K562 (cell line): ENCODE measurements at regions not wholly inside any gene's neighbourhood (a gene's known extent, or its start where the extent isn't known, plus 50 kb on each side); places are given as distances from the start of the nearest gene placed in this dataset.

Experiments used
- CEBPZ ChIP-seq: fragments of 150-350 bp; IDR thresholded peaks from 2 replicates; pipeline ENCODE4 v1.6.1; 2014; ENCODE audit warnings: low read depth, mild to moderate bottlenecking, low read length, borderline replicate concordance
- GATAD2A ChIP-seq: fragments of 450-650 bp; IDR thresholded peaks from 2 replicates; pipeline ENCODE4 v1.6.1; 2017
- NCOR1 ChIP-seq: fragments of 450-650 bp; IDR thresholded peaks from 2 replicates; pipeline ENCODE4 v1.6.1; 2016; ENCODE audit warnings: mild to moderate bottlenecking, moderate library complexity
- SRF ChIP-seq, 2 experiments: fragments of 250-450, 450-650 bp in 1 of 2; sonication (Bioruptor Pico) in 1 of 2; sonication (generic) in 1 of 2; formaldehyde crosslinking; IDR thresholded peaks; 2 replicates each; pipeline versions ENCODE4 v1.5.0 to v1.5.1; 2020 to 2022; ENCODE audit warnings: mild to moderate bottlenecking in 1 of 2, missing genetic modification reagents in 1 of 2
- TF ChIP-seq, protein P1 (sequence below): fragments of 450-650 bp; IDR thresholded peaks from 2 replicates; pipeline ENCODE4 v1.6.1; 2017; ENCODE audit warnings: antibody characterized with exemption, mild to moderate bottlenecking
- TF ChIP-seq, protein P2 (sequence below): sonication (generic); formaldehyde crosslinking; IDR thresholded peaks from 2 replicates; pipeline ENCODE4 v1.8.1; 2023; ENCODE audit warnings: mild to moderate bottlenecking, missing genetic modification reagents
- TF ChIP-seq, protein P3 (sequence below): fragments of 450-650 bp; conservative IDR thresholded peaks from 2 replicates; pipeline ENCODE4 v1.6.1; 2016; ENCODE audit warnings: missing genetic modification characterization, low read depth, mild to moderate bottlenecking, control low read depth, missing compliant biosample characterization

DNA sequence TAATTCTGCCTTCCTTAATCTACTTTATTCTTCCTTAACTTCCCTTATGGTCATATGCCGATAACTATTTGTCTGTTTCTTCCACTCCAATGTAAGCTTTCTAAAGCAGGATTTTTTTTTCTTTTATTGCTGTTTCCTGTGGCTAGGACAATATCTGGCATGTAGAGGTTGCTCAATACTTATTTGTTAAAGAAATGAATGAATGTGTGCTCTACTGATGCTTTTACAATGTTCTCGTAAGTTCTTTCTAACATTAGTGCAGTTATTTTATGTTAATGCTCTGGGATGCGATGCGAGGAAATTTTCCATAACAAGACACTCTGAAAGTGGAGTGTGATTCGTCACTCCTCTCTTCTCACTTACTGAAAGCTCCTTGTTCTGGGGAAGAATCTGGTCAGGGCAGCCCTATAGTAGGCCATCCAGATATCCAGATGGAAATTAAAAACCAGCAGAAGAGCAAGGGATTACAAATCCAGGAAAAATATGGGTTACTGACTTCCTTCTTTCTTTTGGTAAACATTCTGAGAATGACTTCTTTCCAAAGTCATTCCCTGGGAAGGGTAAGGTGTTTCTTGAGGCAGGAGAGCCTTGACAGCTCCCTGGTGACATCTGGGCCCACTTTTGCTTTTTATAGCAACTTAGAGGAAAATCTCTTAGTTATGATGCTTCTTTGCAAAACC is 420.4 kb downstream of the PDCD6IP start (continued):
- TF ChIP-seq, protein P1, sequence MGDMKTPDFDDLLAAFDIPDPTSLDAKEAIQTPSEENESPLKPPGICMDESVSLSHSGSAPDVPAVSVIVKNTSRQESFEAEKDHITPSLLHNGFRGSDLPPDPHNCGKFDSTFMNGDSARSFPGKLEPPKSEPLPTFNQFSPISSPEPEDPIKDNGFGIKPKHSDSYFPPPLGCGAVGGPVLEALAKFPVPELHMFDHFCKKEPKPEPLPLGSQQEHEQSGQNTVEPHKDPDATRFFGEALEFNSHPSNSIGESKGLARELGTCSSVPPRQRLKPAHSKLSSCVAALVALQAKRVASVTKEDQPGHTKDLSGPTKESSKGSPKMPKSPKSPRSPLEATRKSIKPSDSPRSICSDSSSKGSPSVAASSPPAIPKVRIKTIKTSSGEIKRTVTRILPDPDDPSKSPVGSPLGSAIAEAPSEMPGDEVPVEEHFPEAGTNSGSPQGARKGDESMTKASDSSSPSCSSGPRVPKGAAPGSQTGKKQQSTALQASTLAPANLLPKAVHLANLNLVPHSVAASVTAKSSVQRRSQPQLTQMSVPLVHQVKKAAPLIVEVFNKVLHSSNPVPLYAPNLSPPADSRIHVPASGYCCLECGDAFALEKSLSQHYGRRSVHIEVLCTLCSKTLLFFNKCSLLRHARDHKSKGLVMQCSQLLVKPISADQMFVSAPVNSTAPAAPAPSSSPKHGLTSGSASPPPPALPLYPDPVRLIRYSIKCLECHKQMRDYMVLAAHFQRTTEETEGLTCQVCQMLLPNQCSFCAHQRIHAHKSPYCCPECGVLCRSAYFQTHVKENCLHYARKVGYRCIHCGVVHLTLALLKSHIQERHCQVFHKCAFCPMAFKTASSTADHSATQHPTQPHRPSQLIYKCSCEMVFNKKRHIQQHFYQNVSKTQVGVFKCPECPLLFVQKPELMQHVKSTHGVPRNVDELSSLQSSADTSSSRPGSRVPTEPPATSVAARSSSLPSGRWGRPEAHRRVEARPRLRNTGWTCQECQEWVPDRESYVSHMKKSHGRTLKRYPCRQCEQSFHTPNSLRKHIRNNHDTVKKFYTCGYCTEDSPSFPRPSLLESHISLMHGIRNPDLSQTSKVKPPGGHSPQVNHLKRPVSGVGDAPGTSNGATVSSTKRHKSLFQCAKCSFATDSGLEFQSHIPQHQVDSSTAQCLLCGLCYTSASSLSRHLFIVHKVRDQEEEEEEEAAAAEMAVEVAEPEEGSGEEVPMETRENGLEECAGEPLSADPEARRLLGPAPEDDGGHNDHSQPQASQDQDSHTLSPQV, result no peak
- TF ChIP-seq NCOR1, result no peak
- TF ChIP-seq GATAD2A, result no peak
- no peak for TF ChIP-seq CEBPZ
- TF ChIP-seq, protein P2, sequence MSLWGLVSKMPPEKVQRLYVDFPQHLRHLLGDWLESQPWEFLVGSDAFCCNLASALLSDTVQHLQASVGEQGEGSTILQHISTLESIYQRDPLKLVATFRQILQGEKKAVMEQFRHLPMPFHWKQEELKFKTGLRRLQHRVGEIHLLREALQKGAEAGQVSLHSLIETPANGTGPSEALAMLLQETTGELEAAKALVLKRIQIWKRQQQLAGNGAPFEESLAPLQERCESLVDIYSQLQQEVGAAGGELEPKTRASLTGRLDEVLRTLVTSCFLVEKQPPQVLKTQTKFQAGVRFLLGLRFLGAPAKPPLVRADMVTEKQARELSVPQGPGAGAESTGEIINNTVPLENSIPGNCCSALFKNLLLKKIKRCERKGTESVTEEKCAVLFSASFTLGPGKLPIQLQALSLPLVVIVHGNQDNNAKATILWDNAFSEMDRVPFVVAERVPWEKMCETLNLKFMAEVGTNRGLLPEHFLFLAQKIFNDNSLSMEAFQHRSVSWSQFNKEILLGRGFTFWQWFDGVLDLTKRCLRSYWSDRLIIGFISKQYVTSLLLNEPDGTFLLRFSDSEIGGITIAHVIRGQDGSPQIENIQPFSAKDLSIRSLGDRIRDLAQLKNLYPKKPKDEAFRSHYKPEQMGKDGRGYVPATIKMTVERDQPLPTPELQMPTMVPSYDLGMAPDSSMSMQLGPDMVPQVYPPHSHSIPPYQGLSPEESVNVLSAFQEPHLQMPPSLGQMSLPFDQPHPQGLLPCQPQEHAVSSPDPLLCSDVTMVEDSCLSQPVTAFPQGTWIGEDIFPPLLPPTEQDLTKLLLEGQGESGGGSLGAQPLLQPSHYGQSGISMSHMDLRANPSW (CRISPR knock-in tag), result no peak
- no peak for TF ChIP-seq SRF (CRISPR knock-in tag; IDR thresholded peaks at IDR 0.05)
- TF ChIP-seq, protein P3, sequence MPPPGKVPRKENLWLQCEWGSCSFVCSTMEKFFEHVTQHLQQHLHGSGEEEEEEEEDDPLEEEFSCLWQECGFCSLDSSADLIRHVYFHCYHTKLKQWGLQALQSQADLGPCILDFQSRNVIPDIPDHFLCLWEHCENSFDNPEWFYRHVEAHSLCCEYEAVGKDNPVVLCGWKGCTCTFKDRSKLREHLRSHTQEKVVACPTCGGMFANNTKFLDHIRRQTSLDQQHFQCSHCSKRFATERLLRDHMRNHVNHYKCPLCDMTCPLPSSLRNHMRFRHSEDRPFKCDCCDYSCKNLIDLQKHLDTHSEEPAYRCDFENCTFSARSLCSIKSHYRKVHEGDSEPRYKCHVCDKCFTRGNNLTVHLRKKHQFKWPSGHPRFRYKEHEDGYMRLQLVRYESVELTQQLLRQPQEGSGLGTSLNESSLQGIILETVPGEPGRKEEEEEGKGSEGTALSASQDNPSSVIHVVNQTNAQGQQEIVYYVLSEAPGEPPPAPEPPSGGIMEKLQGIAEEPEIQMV (tag), result no peak
